SK-N-MC (cell line): ENCODE measurements at regions not wholly inside any gene's neighbourhood (a gene's known extent, or its start where the extent isn't known, plus 50 kb on each side); places are given as distances from the start of the nearest gene placed in this dataset.

Experiments
- EZH2 ChIP-seq: fragments of 200-600 bp; sonication (generic); IDR thresholded peaks from one replicate; pipeline ENCODE4 v1.6.1; 2017; ENCODE audit warnings: antibody characterized with exemption
- FOXP2 ChIP-seq: optimal IDR thresholded peaks from 2 replicates; pipeline ENCODE3; 2011; ENCODE audit warnings: mild to moderate bottlenecking, moderate library complexity; ENCODE audit not compliant: insufficient read depth; ENCODE audit errors: extremely low read length, control extremely low read depth
- POLR2AphosphoS5 ChIP-seq: IDR thresholded peaks from 2 replicates; pipeline ENCODE4 v1.6.1; 2012; ENCODE audit warnings: mild to moderate bottlenecking, low read depth, low read length, borderline replicate concordance

DNA sequence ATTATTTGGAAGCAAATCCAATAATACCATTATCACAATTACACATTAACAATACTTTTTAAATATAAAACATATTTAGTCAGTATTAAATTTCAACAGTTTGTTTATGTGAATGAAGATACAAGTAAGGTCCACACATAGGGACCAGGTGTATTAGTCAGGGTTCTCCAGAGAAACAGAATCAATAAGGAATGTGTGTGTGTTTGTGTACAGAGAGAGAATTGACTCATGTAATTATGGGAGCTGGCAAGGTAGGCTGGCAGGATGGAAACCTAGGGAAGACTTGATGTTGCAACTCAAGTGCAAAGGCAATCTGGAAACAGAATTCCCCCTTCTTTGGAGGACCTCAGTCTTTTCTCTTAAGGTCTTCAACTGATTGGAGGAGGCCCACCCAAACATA is 123.2 kb upstream of the OTX2 start:
- TF ChIP-seq EZH2, result no peak
- no peak for TF ChIP-seq POLR2AphosphoS5
- no peak for TF ChIP-seq FOXP2
